Caco-2 (cell line): ENCODE measurements at regions not wholly inside any gene's neighbourhood (a gene's known extent, or its start where the extent isn't known, plus 50 kb on each side); places are given as distances from the start of the nearest gene placed in this dataset.
A peak's percentile ranks its signal among the peaks of the same experiment; 100 is the strongest.

Experiments used
- BruUV-seq: library from RNA; stranded (reverse); fragments of 400-500 nt; replicated peaks from 2 replicates; lab custom pipeline; 2021; lab: Mats Ljungman, UMichigan
- CTCF ChIA-PET: fragments of 300-600 bp; sonication (Branson Sonifier 250); formaldehyde crosslinking; loops from one replicate; lab custom pipeline; 2022; ENCODE audit warnings: antibody characterized with exemption; lab: Charles Lee
- POLR2A ChIA-PET: fragments of 300-600 bp; sonication (Branson Sonifier 250); formaldehyde crosslinking; loops from one replicate; lab custom pipeline; 2022; ENCODE audit warnings: antibody characterized with exemption; lab: Charles Lee
- DNase-seq, 2 experiments: peaks; one replicate each; pipeline versions ENCODE4 v3.0.0 to v3.0.0-alpha.2; 2020 to 2022
- H3K27me3 ChIP-seq: replicated peaks from 2 replicates; pipeline ENCODE4 v1.6.0; 2011; ENCODE audit warnings: low read length; ENCODE audit not compliant: control insufficient read depth, insufficient read depth
- H3K36me3 ChIP-seq: 2 replicates; pipeline ENCODE4 v1.5.1; 2011; ENCODE audit warnings: low read length; ENCODE audit not compliant: control insufficient read depth, insufficient read depth
- H3K4me1 ChIP-seq: fragments of 250-450 bp; sonication (Bioruptor Pico); 2 replicates; pipeline ENCODE4 v1.5.1; 2020; ENCODE audit warnings: mild to moderate bottlenecking
- H3K4me3 ChIP-seq: 2 replicates; pipeline ENCODE4 v1.5.1; 2011; ENCODE audit warnings: low read depth, mild to moderate bottlenecking, control low read depth, low read length
- H3K9me3 ChIP-seq: fragments of 250-450 bp; sonication (Bioruptor Pico); 2 replicates; pipeline ENCODE4 v1.5.1; 2020; ENCODE audit warnings: mild to moderate bottlenecking, moderate library complexity
- H3K27ac Mint-ChIP-seq: one replicate; pipeline ENCODE4 v1.8.0; 2022; ENCODE audit warnings: mixed read lengths; ENCODE audit not compliant: unreplicated experiment
- H3K27me3 Mint-ChIP-seq: one replicate; pipeline ENCODE4 v1.8.0; 2022; ENCODE audit warnings: mixed read lengths; ENCODE audit not compliant: insufficient read depth, unreplicated experiment
- H3K36me3 Mint-ChIP-seq: one replicate; pipeline ENCODE4 v1.8.0; 2022; ENCODE audit warnings: mild to moderate bottlenecking, mixed read lengths; ENCODE audit not compliant: insufficient read depth, unreplicated experiment
- H3K4me1 Mint-ChIP-seq: one replicate; pipeline ENCODE4 v1.8.0; 2022; ENCODE audit warnings: low read depth, mixed read lengths; ENCODE audit not compliant: unreplicated experiment
- H3K4me3 Mint-ChIP-seq: one replicate; pipeline ENCODE4 v1.8.0; 2022; ENCODE audit warnings: mild to moderate bottlenecking, moderate library complexity, mixed read lengths; ENCODE audit not compliant: unreplicated experiment
- H3K9me3 Mint-ChIP-seq: one replicate; pipeline ENCODE4 v1.8.0; 2022; ENCODE audit warnings: mixed read lengths; ENCODE audit not compliant: unreplicated experiment
- CTCF ChIP-seq, 2 experiments: fragments of 200-600 bp in 1 of 2; IDR thresholded peaks; 1 replicate in 1 of 2; 2 replicates in 1 of 2; pipeline versions ENCODE4 v1.5.1 to v1.8.0; 2011 to 2022; ENCODE audit warnings: antibody characterized with exemption in 1 of 2, control low read depth in 1 of 2, inconsistent platforms in 1 of 2, low read depth in 1 of 2, low read length in 1 of 2, mild to moderate bottlenecking in 1 of 2, moderate library complexity in 1 of 2; ENCODE audit not compliant: insufficient read depth in 1 of 2, severe bottlenecking in 1 of 2, unreplicated experiment in 1 of 2
- intact Hi-C: fragments of 100-400 bp; cut with micrococcal nuclease; formaldehyde crosslinking; loops from one replicate; pipeline ENCODE4 v1.10.0; 2022; ENCODE audit not compliant: unreplicated experiment

GRCh38 chr2:137772451-137772850 is 191.8 kb upstream of the HNMT start:
- POLR2A ChIA-PET: no interaction called here

GRCh38 chr2:137775529-137775928 is 188.7 kb upstream of the HNMT start:
- CTCF ChIA-PET: no interaction called here
- no peaks in the 10 kb centered on the region for H3K36me3 Mint-ChIP-seq

More at GRCh38 chr2:137772451-137772850, 191.8 kb upstream of the HNMT start:
- Mint-ChIP-seq H3K9me3 (peaks cover 19% of the 10 kb centered on the region), H3K4me1 (peaks cover 6% of the 10 kb centered on the region), H3K36me3 (no peaks in the 10 kb centered on the region), H3K4me3 (no peak overlapping the region), H3K27me3 (peaks cover 4% of the 10 kb centered on the region), H3K27ac (no peak overlapping the region)
- Histone ChIP-seq H3K4me1 (no peaks in the 10 kb centered on the region), H3K9me3 (no peaks in the 10 kb centered on the region), H3K36me3 (no peaks in the 10 kb centered on the region), H3K4me3 (no peak overlapping the region), H3K27me3 (no peaks in the 10 kb centered on the region)
- intact Hi-C loops: loop anchor here (5.0 kb wide), 1 partner anchor 65 kb away; no protein-coding TSS in a partner anchor
- no TSS peak for BruUV-seq
- no peak for DNase-seq
- no peak for TF ChIP-seq CTCF (IDR thresholded peaks at IDR 0.05; ENCODE audit: insufficient read depth in 1 of 2, low read depth in 1 of 2, low read length in 1 of 2, severe bottlenecking in 1 of 2, unreplicated experiment in 1 of 2)
- CTCF ChIA-PET: no interaction called here

GRCh38 chr2:137776697-137777096 is 187.6 kb upstream of the HNMT start:
- H3K9me3 Mint-ChIP-seq: peaks cover 19% of the 10 kb centered on the region
- Histone ChIP-seq H3K9me3 (no peaks in the 10 kb centered on the region), H3K27me3 (no peaks in the 10 kb centered on the region), H3K4me1 (no peaks in the 10 kb centered on the region), H3K36me3 (no peaks in the 10 kb centered on the region), H3K4me3 (no peak overlapping the region)
- no peaks in the 10 kb centered on the region for H3K36me3 Mint-ChIP-seq
- H3K4me3 Mint-ChIP-seq: no peak overlapping the region
- H3K27me3 Mint-ChIP-seq: no peaks in the 10 kb centered on the region
- CTCF ChIA-PET: no interaction called here
- no TSS peak for BruUV-seq
- intact Hi-C loops: no loop called here
- no peak overlapping the region for H3K27ac Mint-ChIP-seq
- POLR2A ChIA-PET: no interaction called here
- TF ChIP-seq CTCF (IDR thresholded peaks at IDR 0.05; ENCODE audit: insufficient read depth in 1 of 2, low read depth in 1 of 2, low read length in 1 of 2, severe bottlenecking in 1 of 2, unreplicated experiment in 1 of 2): no peak
- DNase-seq: no peak
- H3K4me1 Mint-ChIP-seq: peaks cover 13% of the 10 kb centered on the region

More at GRCh38 chr2:137775529-137775928, 188.7 kb upstream of the HNMT start:
- Histone ChIP-seq H3K9me3 (no peaks in the 10 kb centered on the region), H3K36me3 (no peaks in the 10 kb centered on the region), H3K4me1 (no peaks in the 10 kb centered on the region), H3K27me3 (no peaks in the 10 kb centered on the region), H3K4me3 (no peak overlapping the region)
- no peak overlapping the region for H3K4me3 Mint-ChIP-seq
- H3K27ac Mint-ChIP-seq: peak overlapping the region; percentile 16
- BruUV-seq: no TSS peak
- TF ChIP-seq CTCF (IDR thresholded peaks at IDR 0.05; ENCODE audit: insufficient read depth in 1 of 2, low read depth in 1 of 2, low read length in 1 of 2, severe bottlenecking in 1 of 2, unreplicated experiment in 1 of 2): no peak
- POLR2A ChIA-PET: no interaction called here
- no peaks in the 10 kb centered on the region for H3K27me3 Mint-ChIP-seq
- intact Hi-C loops: no loop called here
- DNase-seq: peak in 1 of 2 experiments; percentile 20
- H3K4me1 Mint-ChIP-seq: peaks cover 13% of the 10 kb centered on the region
- peaks cover 19% of the 10 kb centered on the region for H3K9me3 Mint-ChIP-seq
